H1 (cell line): ENCODE measurements at regions not wholly inside any gene's neighbourhood (a gene's known extent, or its start where the extent isn't known, plus 50 kb on each side); places are given as distances from the start of the nearest gene placed in this dataset.

Source experiments
- CTCF ChIA-PET: fragments of 300-600 bp; sonication (Branson Sonifier 250); formaldehyde crosslinking; loops from one replicate; lab custom pipeline; 2021; ENCODE audit not compliant: partially characterized antibody; lab: Charles Lee
- POLR2A ChIA-PET: fragments of 300-600 bp; sonication (Branson Sonifier 250); formaldehyde crosslinking; loops from one replicate; lab custom pipeline; 2021; ENCODE audit warnings: inconsistent platforms; ENCODE audit not compliant: partially characterized antibody; lab: Charles Lee
- DNase-seq, 2 experiments: peaks; one replicate each; pipeline versions ENCODE4 v3.0.0 to v3.0.0-alpha.2; 2010 to 2022; ENCODE audit warnings: low spot score in 2 of 2, low read depth in 1 of 2, mixed read lengths in 1 of 2
- FAIRE-seq: peaks from 2 replicates; lab custom pipeline; 2011; peaks lifted over from hg19 to GRCh38; lab: Jason Lieb, UNC
- H2AFZ ChIP-seq: 2 replicates; pipeline ENCODE4 v1.8.1; 2012; ENCODE audit warnings: low read length, inconsistent platforms
- H2AK5ac ChIP-seq: 2 replicates; pipeline ENCODE4 v1.6.1; 2013; ENCODE audit warnings: low read depth, low read length
- H2BK120ac ChIP-seq: replicated peaks from 2 replicates; pipeline ENCODE3; 2013; ENCODE audit warnings: low read depth, low read length, inconsistent platforms
- H2BK12ac ChIP-seq: 2 replicates; pipeline ENCODE4 v1.6.1; 2013; ENCODE audit warnings: low read depth, low read length
- H2BK15ac ChIP-seq: 2 replicates; pipeline ENCODE4 v1.6.1; 2013; ENCODE audit warnings: low read length
- H2BK20ac ChIP-seq: 2 replicates; pipeline ENCODE4 v1.6.1; 2013; ENCODE audit warnings: low read length
- H2BK5ac ChIP-seq: 2 replicates; pipeline ENCODE4 v1.6.1; 2013; ENCODE audit warnings: low read depth, low read length
- H3K14ac ChIP-seq: 2 replicates; pipeline ENCODE4 v1.6.1; 2013; ENCODE audit warnings: inconsistent platforms; ENCODE audit not compliant: insufficient read length
- H3K18ac ChIP-seq: 2 replicates; pipeline ENCODE4 v1.6.1; 2013; ENCODE audit warnings: low read length; ENCODE audit errors: extremely low read depth
- H3K23ac ChIP-seq: 2 replicates; pipeline ENCODE4 v1.6.1; 2013; ENCODE audit warnings: inconsistent platforms; ENCODE audit not compliant: insufficient read length
- H3K23me2 ChIP-seq: 2 replicates; pipeline ENCODE4 v1.6.1; 2013; ENCODE audit warnings: low read depth, low read length
- H3K27ac ChIP-seq: 2 replicates; pipeline ENCODE4 v1.6.1; 2011; ENCODE audit warnings: low read depth, low read length, inconsistent platforms
- H3K27me3 ChIP-seq, 4 experiments: replicated peaks in 1 of 4; 1 replicate in 1 of 4; 2 replicates in 3 of 4; pipeline versions ENCODE4 v1.6.1 to v1.8.1; 2011 to 2013; ENCODE audit warnings: low read length in 3 of 4, mild to moderate bottlenecking in 3 of 4, inconsistent platforms in 2 of 4, mixed read lengths in 2 of 4, moderate library complexity in 1 of 4; ENCODE audit not compliant: control insufficient read depth in 3 of 4, insufficient read depth in 3 of 4; ENCODE audit errors: extremely low read depth in 1 of 4
- H3K36me3 ChIP-seq, 4 experiments: 2 replicates each; pipeline versions ENCODE4 v1.6.1 to v1.8.1; 2011 to 2013; ENCODE audit warnings: mild to moderate bottlenecking in 4 of 4, low read length in 3 of 4, moderate library complexity in 2 of 4, control low read depth in 1 of 4, inconsistent platforms in 1 of 4; ENCODE audit not compliant: insufficient read depth in 4 of 4, control insufficient read depth in 2 of 4
- H3K4ac ChIP-seq: replicated peaks from 2 replicates; pipeline ENCODE3; 2013; ENCODE audit warnings: low read length, low read depth, mixed read lengths, inconsistent platforms; ENCODE audit not compliant: insufficient read length
- H3K4me1 ChIP-seq, 4 experiments: replicated peaks in 1 of 4; 1 replicate in 1 of 4; 2 replicates in 3 of 4; pipeline versions ENCODE4 v1.6.1 to v1.8.1; 2011 to 2013; ENCODE audit warnings: low read length in 3 of 4, inconsistent platforms in 2 of 4, mixed read lengths in 1 of 4; ENCODE audit not compliant: insufficient read depth in 4 of 4, control insufficient read depth in 3 of 4
- H3K4me2 ChIP-seq, 2 experiments: 2 replicates each; pipeline versions ENCODE4 v1.6.1 to v1.8.1; 2011 to 2013; ENCODE audit warnings: low read depth in 2 of 2, low read length in 2 of 2, control low read depth in 1 of 2, inconsistent platforms in 1 of 2, mild to moderate bottlenecking in 1 of 2; ENCODE audit not compliant: insufficient read depth in 1 of 2
- H3K4me3 ChIP-seq, 4 experiments: fragments of 200-600, 300-600 bp in 1 of 4; sonication (generic), shearing (Covaris generic), sonication (Bioruptor Twin) in 1 of 4; 2 replicates each; pipeline versions ENCODE4 v1.5.1 to v1.8.1; 2011 to 2016; ENCODE audit warnings: low read length in 4 of 4, low read depth in 3 of 4, control low read depth in 2 of 4, inconsistent platforms in 2 of 4, mild to moderate bottlenecking in 2 of 4, mixed read lengths in 1 of 4, moderate library complexity in 1 of 4; ENCODE audit not compliant: insufficient read depth in 2 of 4; ENCODE audit errors: extremely low read depth in 1 of 4
- H3K56ac ChIP-seq: replicated peaks from 2 replicates; pipeline ENCODE3; 2013; ENCODE audit warnings: low read depth, mild to moderate bottlenecking, mixed read lengths, low read length, inconsistent platforms; ENCODE audit not compliant: insufficient read length
- H3K79me1 ChIP-seq: 2 replicates; pipeline ENCODE4 v1.6.1; 2013; ENCODE audit warnings: low read depth, low read length, control low read depth
- H3K79me2 ChIP-seq, 2 experiments: 2 replicates each; pipeline versions ENCODE4 v1.6.1 to v1.8.1; 2012 to 2013; ENCODE audit warnings: low read length in 2 of 2, mild to moderate bottlenecking in 2 of 2, inconsistent platforms in 1 of 2; ENCODE audit not compliant: insufficient read depth in 2 of 2, control insufficient read depth in 1 of 2
- H3K9ac ChIP-seq, 4 experiments: replicated peaks in 1 of 4; 1 replicate in 1 of 4; 2 replicates in 3 of 4; pipeline versions ENCODE4 v1.6.1 to v1.8.1; 2011 to 2013; ENCODE audit warnings: low read depth in 3 of 4, low read length in 3 of 4, control low read depth in 2 of 4, mild to moderate bottlenecking in 2 of 4, moderate library complexity in 2 of 4, inconsistent platforms in 1 of 4; ENCODE audit errors: extremely low read depth in 1 of 4
- H3K9me3 ChIP-seq, 2 experiments: 2 replicates each; pipeline versions ENCODE4 v1.6.1 to v1.8.1; 2012 to 2013; ENCODE audit warnings: mild to moderate bottlenecking in 2 of 2, moderate library complexity in 2 of 2, control low read depth in 1 of 2, inconsistent platforms in 1 of 2, low read depth in 1 of 2, low read length in 1 of 2, mixed read lengths in 1 of 2; ENCODE audit not compliant: insufficient read depth in 2 of 2
- H4K20me1 ChIP-seq, 2 experiments: replicated peaks in 1 of 2; 2 replicates each; pipeline versions ENCODE3 to v1.8.1; 2011 to 2013; ENCODE audit warnings: inconsistent platforms in 2 of 2, low read length in 2 of 2, mild to moderate bottlenecking in 1 of 2; ENCODE audit not compliant: insufficient read depth in 2 of 2, control insufficient read depth in 1 of 2
- H4K5ac ChIP-seq: 2 replicates; pipeline ENCODE4 v1.6.1; 2013; ENCODE audit warnings: low read length, low read depth, mixed read lengths, inconsistent platforms; ENCODE audit not compliant: insufficient read length
- H4K8ac ChIP-seq: 2 replicates; pipeline ENCODE4 v1.8.0; 2013; ENCODE audit warnings: mild to moderate bottlenecking, moderate library complexity, low read length, inconsistent platforms; ENCODE audit not compliant: insufficient read depth; ENCODE audit errors: extremely low read depth
- H4K91ac ChIP-seq: replicated peaks from 2 replicates; pipeline ENCODE3; 2013; ENCODE audit warnings: low read length, mixed read lengths, inconsistent platforms; ENCODE audit not compliant: insufficient read length
- BCL11A ChIP-seq, 2 experiments: IDR thresholded peaks; one replicate each; pipeline ENCODE4 v1.6.1; 2011; ENCODE audit warnings: low read depth in 2 of 2, low read length in 2 of 2, mild to moderate bottlenecking in 2 of 2
- MAFK ChIP-seq: IDR thresholded peaks from 2 replicates; pipeline ENCODE4 v1.6.1; 2012; ENCODE audit warnings: low read depth, mild to moderate bottlenecking, improper control_type of control experiment, low read length
- RAD21 ChIP-seq, 2 experiments: IDR thresholded peaks in 1 of 2; conservative IDR thresholded peaks in 1 of 2; 2 replicates each; pipeline ENCODE4 v1.6.1; 2011; ENCODE audit warnings: low read depth in 2 of 2, low read length in 2 of 2, improper control_type of control experiment in 1 of 2, inconsistent platforms in 1 of 2, mild to moderate bottlenecking in 1 of 2, moderate library complexity in 1 of 2
- RNF2 ChIP-seq: fragments of 200-900, 300-1000 bp; sonication (generic); IDR thresholded peaks from 2 replicates; pipeline ENCODE4 v1.7.1; 2016; ENCODE audit warnings: borderline replicate concordance, low read depth, mild to moderate bottlenecking, antibody characterized with exemption, low read length; ENCODE audit not compliant: poor library complexity, severe bottlenecking; ENCODE audit errors: missing control alignments
- SIRT6 ChIP-seq: IDR thresholded peaks from one replicate; pipeline ENCODE4 v1.7.1; 2012; ENCODE audit warnings: low read length, inconsistent platforms
- SP1 ChIP-seq: IDR thresholded peaks from 2 replicates; pipeline ENCODE4 v1.6.1; 2011; ENCODE audit warnings: low read depth, low read length
- TAF7 ChIP-seq: optimal IDR thresholded peaks from 2 replicates; pipeline ENCODE3; 2011; ENCODE audit warnings: low read depth, mild to moderate bottlenecking, inconsistent platforms, low read length, moderate library complexity, borderline replicate concordance
- TCF12 ChIP-seq: IDR thresholded peaks from 2 replicates; pipeline ENCODE4 v1.6.1; 2011; ENCODE audit warnings: low read depth, mild to moderate bottlenecking, low read length
- YY1 ChIP-seq: IDR thresholded peaks from 2 replicates; pipeline ENCODE4 v1.6.1; 2011; ENCODE audit warnings: low read depth, mild to moderate bottlenecking, low read length
- WGBS, 2 experiments: shearing (Covaris generic) in 1 of 2; methylation state at CpG; one replicate each; pipeline versions ENCODE4 v1.1.6 to v1.1.7; 2013 to 2015; ENCODE audit warnings: low lambda C conversion rate in 2 of 2, mixed read lengths in 2 of 2, inconsistent platforms in 1 of 2, low coverage in 1 of 2, missing lambda C conversion rate in 1 of 2; ENCODE audit not compliant: insufficient replicate concordance in 2 of 2, insufficient coverage in 1 of 2, insufficient read length in 1 of 2; ENCODE audit errors: extremely low coverage in 1 of 2, missing lambda C conversion rate in 1 of 2; 5-methylcytosine and 5-hydroxymethylcytosine counted together
- TF ChIP-seq, protein P1 (sequence below): IDR thresholded peaks from 2 replicates; pipeline ENCODE4 v1.6.1; 2012; ENCODE audit warnings: low read length, inconsistent platforms

DNA sequence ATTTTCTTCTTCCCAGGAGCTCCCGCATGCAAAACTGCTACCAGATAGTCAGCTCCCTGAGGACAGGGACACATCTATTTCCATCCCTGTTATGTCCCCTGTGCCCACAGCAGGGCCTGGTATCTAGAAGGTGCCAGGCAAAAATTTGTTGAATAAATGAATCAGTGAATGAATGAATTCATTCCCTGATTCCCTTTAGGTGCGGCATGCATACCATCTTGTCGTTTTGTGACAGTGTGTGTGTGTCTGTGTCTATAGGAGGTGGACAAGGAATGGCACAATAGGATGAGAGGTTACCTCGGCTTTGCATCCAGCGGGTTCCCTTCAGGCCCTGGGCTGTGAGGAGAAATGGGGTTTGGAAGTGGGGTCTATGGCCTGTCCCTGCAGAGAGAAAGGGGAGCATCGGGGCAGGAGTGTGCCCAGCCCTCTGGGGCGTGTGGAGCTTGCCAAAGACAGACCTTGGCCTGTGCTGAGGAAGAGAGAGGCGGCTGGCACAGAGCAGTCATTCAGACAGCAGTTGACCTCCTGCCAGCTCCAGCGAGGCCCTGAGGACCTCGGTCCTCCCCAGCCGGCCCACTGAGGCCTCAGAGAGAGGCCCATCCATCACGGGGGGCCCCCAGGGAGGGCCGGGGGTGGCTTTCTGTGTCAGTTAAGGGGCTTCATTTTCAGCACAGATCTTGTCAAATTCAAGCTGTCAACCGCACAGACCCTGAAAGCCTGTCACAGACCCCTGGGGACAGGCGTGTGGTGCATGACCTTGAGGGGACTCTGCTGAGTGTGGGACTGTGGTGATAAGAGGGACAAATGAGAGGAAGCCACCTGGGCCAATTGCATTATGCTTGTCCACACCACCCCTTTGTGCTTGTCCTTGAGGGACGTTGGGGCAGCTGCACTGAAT, 125.9 kb upstream of the CXCR4 start:
- Histone ChIP-seq H2AFZ (no peak overlapping the region), H3K23me2 (no peaks in the 10 kb centered on the region), H4K20me1 (no peaks in the 10 kb centered on the region), H3K23ac (no peak overlapping the region), H2BK20ac (no peak overlapping the region), H4K91ac (no peak overlapping the region), H3K9me3 (no peaks in the 10 kb centered on the region), H2BK120ac (no peak overlapping the region), H3K79me2 (no peaks in the 10 kb centered on the region), H3K27ac (no peak overlapping the region), H2BK5ac (no peak overlapping the region), H3K4me2 (no peak overlapping the region), H3K18ac (no peak overlapping the region), H4K8ac (no peak overlapping the region), H3K79me1 (no peaks in the 10 kb centered on the region), H3K27me3 (no peaks in the 10 kb centered on the region), H4K5ac (no peak overlapping the region), H2AK5ac (no peak overlapping the region), H3K4me1 (peaks cover 0 to 6% (median 1%) of the 10 kb centered on the region in 4 experiments; a peak in 3 of 7 replicates), H3K4me3 (no peak overlapping the region), H2BK15ac (no peak overlapping the region), H3K14ac (no peak overlapping the region), H3K36me3 (no peaks in the 10 kb centered on the region), H3K56ac (no peak overlapping the region), H2BK12ac (no peak overlapping the region), H3K4ac (no peak overlapping the region), H3K9ac (no peak overlapping the region)
- 91% methylated on average over 16 of the region's 16 CpGs; no CpG with 5 or more reads in 1 of the 2 experiments for WGBS, 2 experiments
- DNase-seq: no peak
- ChIA-PET CTCF (interaction anchor here (1.9 kb wide), 1 partner anchor 247 kb away, joined by 5 read pairs; no protein-coding TSS in a partner anchor), POLR2A (interaction anchor here (0.6 kb wide), 1 partner anchor 217 kb away, joined by 3 read pairs; no protein-coding TSS in a partner anchor)
- FAIRE-seq: no peak
- TF ChIP-seq RNF2: no peak
- TF ChIP-seq TAF7: no peak
- TF ChIP-seq TCF12: no peak
- no peak for TF ChIP-seq BCL11A (IDR thresholded peaks at IDR 0.05; ENCODE audit: low read depth in 2 of 2, low read length in 2 of 2)
- no peak for TF ChIP-seq SP1
- no peak for TF ChIP-seq MAFK
- no peak for TF ChIP-seq YY1
- TF ChIP-seq, protein P1, sequence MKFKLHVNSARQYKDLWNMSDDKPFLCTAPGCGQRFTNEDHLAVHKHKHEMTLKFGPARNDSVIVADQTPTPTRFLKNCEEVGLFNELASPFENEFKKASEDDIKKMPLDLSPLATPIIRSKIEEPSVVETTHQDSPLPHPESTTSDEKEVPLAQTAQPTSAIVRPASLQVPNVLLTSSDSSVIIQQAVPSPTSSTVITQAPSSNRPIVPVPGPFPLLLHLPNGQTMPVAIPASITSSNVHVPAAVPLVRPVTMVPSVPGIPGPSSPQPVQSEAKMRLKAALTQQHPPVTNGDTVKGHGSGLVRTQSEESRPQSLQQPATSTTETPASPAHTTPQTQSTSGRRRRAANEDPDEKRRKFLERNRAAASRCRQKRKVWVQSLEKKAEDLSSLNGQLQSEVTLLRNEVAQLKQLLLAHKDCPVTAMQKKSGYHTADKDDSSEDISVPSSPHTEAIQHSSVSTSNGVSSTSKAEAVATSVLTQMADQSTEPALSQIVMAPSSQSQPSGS: no peak
- no peak for TF ChIP-seq SIRT6
- no peak for TF ChIP-seq RAD21 (IDR thresholded peaks at IDR 0.05 in 1 of 2, conservative IDR thresholded peaks at IDR 0.05 in 1 of 2; ENCODE audit: low read depth in 2 of 2, low read length in 2 of 2)
